ENCODE measurements at regions not wholly inside any gene's neighbourhood (a gene's known extent, or its start where the extent isn't known, plus 50 kb on each side); places are given as distances from the start of the nearest gene placed in this dataset.

DNA sequence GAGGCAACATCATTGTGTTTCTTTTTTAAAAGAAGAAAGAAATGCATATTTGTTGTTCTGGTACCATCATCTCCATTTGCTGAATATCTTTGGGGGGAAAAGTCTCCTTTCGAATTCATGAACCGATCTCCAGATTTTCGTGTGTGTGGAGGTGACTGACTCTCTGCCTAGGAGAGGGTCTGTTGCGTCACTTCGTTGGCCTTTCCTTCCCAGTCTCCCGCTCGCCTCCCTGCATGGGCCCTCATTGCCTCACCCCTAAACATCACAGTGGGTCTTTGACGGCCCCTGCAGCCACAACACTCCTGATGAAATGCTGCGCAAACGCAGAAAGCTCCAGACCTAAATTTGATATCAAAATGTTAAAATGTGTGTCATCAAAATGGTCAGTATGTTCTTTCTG lies 103.2 kb upstream of the RALGPS2 start:
- Histone ChIP-seq H3K9me3 (ENCODE audit: low read length) (no peaks in the 10 kb centered on the region), H3K4me3 (ENCODE audit: low read length) (no peak overlapping the region), H3K79me2 (ENCODE audit: low read length) (no peaks in the 10 kb centered on the region), H2AFZ (ENCODE audit: low read length) (no peak overlapping the region), H3F3A (ENCODE audit: low read length, unreplicated experiment) (no peaks in the 10 kb centered on the region), H3K9me2 (replicated peaks; ENCODE audit: low read length) (no peaks in the 10 kb centered on the region), H3K27me3 (ENCODE audit: low read length) (no peaks in the 10 kb centered on the region), H3K4me2 (ENCODE audit: low read length) (no peak overlapping the region), H3K4me1 (ENCODE audit: insufficient read depth, low read length) (no peaks in the 10 kb centered on the region), H3K36me3 (ENCODE audit: low read depth, low read length) (no peaks in the 10 kb centered on the region), H4K20me1 (ENCODE audit: low read length) (no peaks in the 10 kb centered on the region), H3K27ac (ENCODE audit: low read length) (no peak overlapping the region), H3K9ac (ENCODE audit: low read length) (no peak overlapping the region)
- ChIA-PET POLR2A (ENCODE audit: unreplicated experiment) (no interaction called here), CTCF (no interaction called here)
- BruUV-seq (replicated peaks): no TSS peak
- intact Hi-C loops (cut with micrococcal nuclease): no loop called here
- DNase-seq: no peak
- TF ChIP-seq EZH2phosphoT487 (IDR thresholded peaks at IDR 0.05; ENCODE audit: borderline replicate concordance, low read length) (no peak), EZH2 (IDR thresholded peaks at IDR 0.05; ENCODE audit: low read length, unreplicated experiment) (no peak), CTCF (conservative IDR thresholded peaks at IDR 0.05; ENCODE audit: low read depth, low read length) (no peak)
- no peak for ATAC-seq

- no peaks in the 10 kb centered on the region for H3K36me3 ChIP-seq (ENCODE audit: low read depth, low read length)
- no peak overlapping the region for H3K27ac ChIP-seq (ENCODE audit: low read length)
- no peak overlapping the region for H3K4me2 ChIP-seq (ENCODE audit: low read length)
- no TSS peak for BruUV-seq (replicated peaks)
- no peaks in the 10 kb centered on the region for H3F3A ChIP-seq (ENCODE audit: low read length, unreplicated experiment)
- H2AFZ ChIP-seq (ENCODE audit: low read length): no peak overlapping the region
- H3K9me2 ChIP-seq (replicated peaks; ENCODE audit: low read length): no peaks in the 10 kb centered on the region
- ATAC-seq: no peak
- H3K9ac ChIP-seq (ENCODE audit: low read length): no peak overlapping the region
- no peak for DNase-seq
- POLR2A ChIA-PET (ENCODE audit: unreplicated experiment): no interaction called here
- H3K4me1 ChIP-seq (ENCODE audit: insufficient read depth, low read length): no peaks in the 10 kb centered on the region
- H3K27me3 ChIP-seq (ENCODE audit: low read length): no peaks in the 10 kb centered on the region
- intact Hi-C loops (cut with micrococcal nuclease): no loop called here
- TF ChIP-seq EZH2 (IDR thresholded peaks at IDR 0.05; ENCODE audit: low read length, unreplicated experiment) (no peak), EZH2phosphoT487 (IDR thresholded peaks at IDR 0.05; ENCODE audit: borderline replicate concordance, low read length) (no peak), CTCF (conservative IDR thresholded peaks at IDR 0.05; ENCODE audit: low read depth, low read length) (no peak)
- no peaks in the 10 kb centered on the region for H3K9me3 ChIP-seq (ENCODE audit: low read length)
- H3K79me2 ChIP-seq (ENCODE audit: low read length): no peaks in the 10 kb centered on the region
- no peak overlapping the region for H3K4me3 ChIP-seq (ENCODE audit: low read length)
- no peaks in the 10 kb centered on the region for H4K20me1 ChIP-seq (ENCODE audit: low read length)
- CTCF ChIA-PET: no interaction called here
These were observed 99.3 kb upstream of the RALGPS2 start for GRCh38 chr1:178625695-178626094.

DNA sequence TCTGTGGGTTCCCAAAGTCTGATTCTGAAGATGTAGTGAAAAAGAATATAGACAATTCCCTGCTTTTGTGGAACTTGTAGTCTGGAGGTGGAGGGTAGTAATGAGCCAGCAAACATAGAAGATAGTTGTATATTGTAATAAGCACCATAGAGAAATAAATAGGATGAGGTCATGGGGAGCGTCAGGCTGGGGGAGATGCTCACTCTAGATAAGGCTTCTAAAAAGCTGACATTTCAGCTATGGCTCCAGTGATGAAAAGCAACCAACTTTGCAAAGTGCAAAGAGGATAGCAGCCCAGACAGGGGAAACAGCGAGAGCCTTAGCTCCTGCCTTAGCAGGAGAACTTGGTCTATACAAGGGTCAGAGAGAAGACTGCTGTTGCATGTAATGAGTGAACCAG lies 98.0 kb upstream of the RALGPS2 start:
- H3K36me3 ChIP-seq (ENCODE audit: low read depth, low read length): no peaks in the 10 kb centered on the region
- TF ChIP-seq CTCF (conservative IDR thresholded peaks at IDR 0.05; ENCODE audit: low read depth, low read length) (no peak), EZH2 (IDR thresholded peaks at IDR 0.05; ENCODE audit: low read length, unreplicated experiment) (no peak), EZH2phosphoT487 (IDR thresholded peaks at IDR 0.05; ENCODE audit: borderline replicate concordance, low read length) (no peak)
- H3K9ac ChIP-seq (ENCODE audit: low read length): no peak overlapping the region
- no peak overlapping the region for H3K4me3 ChIP-seq (ENCODE audit: low read length)
- ATAC-seq: no peak
- H3K4me1 ChIP-seq (ENCODE audit: insufficient read depth, low read length): peaks cover 2% of the 10 kb centered on the region
- H3F3A ChIP-seq (ENCODE audit: low read length, unreplicated experiment): no peaks in the 10 kb centered on the region
- H4K20me1 ChIP-seq (ENCODE audit: low read length): no peaks in the 10 kb centered on the region
- H3K27ac ChIP-seq (ENCODE audit: low read length): no peak overlapping the region
- H3K27me3 ChIP-seq (ENCODE audit: low read length): no peaks in the 10 kb centered on the region
- H2AFZ ChIP-seq (ENCODE audit: low read length): no peak overlapping the region
- POLR2A ChIA-PET (ENCODE audit: unreplicated experiment): interaction anchor here (0.7 kb wide), 1 partner anchor 125 kb away, joined by 5 read pairs; no protein-coding TSS in a partner anchor
- no peak for DNase-seq
- CTCF ChIA-PET: no interaction called here
- H3K9me2 ChIP-seq (replicated peaks; ENCODE audit: low read length): no peaks in the 10 kb centered on the region
- H3K79me2 ChIP-seq (ENCODE audit: low read length): no peaks in the 10 kb centered on the region
- BruUV-seq (replicated peaks): no TSS peak
- intact Hi-C loops (cut with micrococcal nuclease): no loop called here
- H3K4me2 ChIP-seq (ENCODE audit: low read length): no peak overlapping the region
- H3K9me3 ChIP-seq (ENCODE audit: low read length): no peaks in the 10 kb centered on the region
